Stomach smooth muscle (tissue), 2 donors: ENCODE measurements at regions not wholly inside any gene's neighbourhood (a gene's known extent, or its start where the extent isn't known, plus 50 kb on each side); places are given as distances from the start of the nearest gene placed in this dataset.

Source experiments
- H3K27ac ChIP-seq: one replicate; pipeline ENCODE4 v1.7.0; 2013; ENCODE audit warnings: mild to moderate bottlenecking, low read length, inconsistent platforms
- H3K27me3 ChIP-seq, 2 donors: one replicate each; pipeline ENCODE4 v1.7.0; 2013; ENCODE audit warnings: low read length in 2 of 2; ENCODE audit not compliant: insufficient read depth in 2 of 2, control insufficient read depth in 1 of 2
- H3K36me3 ChIP-seq, 2 donors: one replicate each; pipeline ENCODE4 v1.7.0; 2013; ENCODE audit warnings: low read length in 2 of 2; ENCODE audit not compliant: control insufficient read depth in 2 of 2, insufficient read depth in 2 of 2
- H3K4me1 ChIP-seq: one replicate; pipeline ENCODE4 v1.7.0; 2013; ENCODE audit warnings: low read length; ENCODE audit not compliant: control insufficient read depth, insufficient read depth
- H3K4me3 ChIP-seq, 2 donors: one replicate each; pipeline ENCODE4 v1.7.0; 2013; ENCODE audit warnings: low read length in 2 of 2
- H3K9ac ChIP-seq, 2 donors: one replicate each; pipeline ENCODE4 v1.7.0; 2013; ENCODE audit warnings: low read length in 2 of 2, mild to moderate bottlenecking in 1 of 2
- H3K9me3 ChIP-seq, 2 donors: one replicate each; pipeline ENCODE4 v1.7.0; 2013; ENCODE audit warnings: low read length in 2 of 2; ENCODE audit not compliant: control insufficient read depth in 2 of 2
- donor health status: healthy.
- donor health status: Pancreatic carcinoma.

- H3K9me3 ChIP-seq: no peaks in the 10 kb centered on the region
- no peak overlapping the region for H3K4me3 ChIP-seq
- no peak overlapping the region for H3K9ac ChIP-seq
- no peaks in the 10 kb centered on the region for H3K4me1 ChIP-seq
- H3K36me3 ChIP-seq: no peaks in the 10 kb centered on the region
- H3K27me3 ChIP-seq: peaks cover 5 to 11% of the 10 kb centered on the region in 2 donors
- no peak overlapping the region for H3K27ac ChIP-seq
Measured at GRCh38 chr1:22245726-22246125, 102.8 kb upstream of the WNT4 start.

- no peak overlapping the region for H3K9ac ChIP-seq
- no peaks in the 10 kb centered on the region for H3K9me3 ChIP-seq
- H3K4me1 ChIP-seq: no peaks in the 10 kb centered on the region
- H3K36me3 ChIP-seq: no peaks in the 10 kb centered on the region
- H3K27ac ChIP-seq: no peak overlapping the region
- H3K4me3 ChIP-seq: no peak overlapping the region
- peaks cover 8 to 10% of the 10 kb centered on the region in 2 donors for H3K27me3 ChIP-seq
Measured at GRCh38 chr1:22246755-22247480, 104.0 kb upstream of the WNT4 start.

GRCh38 chr1:22247527-22248245 lies 104.8 kb upstream of the WNT4 start:
- Histone ChIP-seq H3K9ac (no peak overlapping the region), H3K9me3 (no peaks in the 10 kb centered on the region), H3K36me3 (no peaks in the 10 kb centered on the region), H3K4me1 (no peaks in the 10 kb centered on the region), H3K27me3 (peaks cover 8 to 13% of the 10 kb centered on the region in 2 donors), H3K4me3 (no peak overlapping the region), H3K27ac (no peak overlapping the region)

GRCh38 chr1:22248746-22249145 lies 105.8 kb upstream of the WNT4 start:
- Histone ChIP-seq H3K27ac (no peak overlapping the region), H3K9me3 (no peaks in the 10 kb centered on the region), H3K27me3 (peaks cover 8 to 13% of the 10 kb centered on the region in 2 donors), H3K4me1 (no peaks in the 10 kb centered on the region), H3K9ac (no peak overlapping the region), H3K4me3 (no peak overlapping the region), H3K36me3 (no peaks in the 10 kb centered on the region)

- no peaks in the 10 kb centered on the region for H3K4me1 ChIP-seq
Measured at GRCh38 chr1:22249928-22250680, 107.2 kb upstream of the WNT4 start.

GRCh38 chr1:22250724-22251123 lies 107.8 kb upstream of the WNT4 start:
- no peak overlapping the region for H3K4me3 ChIP-seq
- no peaks in the 10 kb centered on the region for H3K36me3 ChIP-seq
- H3K27me3 ChIP-seq: peaks cover 8 to 13% of the 10 kb centered on the region in 2 donors
- H3K4me1 ChIP-seq: no peaks in the 10 kb centered on the region
- no peak overlapping the region for H3K9ac ChIP-seq
- no peaks in the 10 kb centered on the region for H3K9me3 ChIP-seq
- no peak overlapping the region for H3K27ac ChIP-seq

More at GRCh38 chr1:22249928-22250680, 107.2 kb upstream of the WNT4 start:
- Histone ChIP-seq H3K27ac (no peak overlapping the region), H3K9me3 (no peaks in the 10 kb centered on the region), H3K4me3 (no peak overlapping the region), H3K9ac (no peak overlapping the region), H3K27me3 (peaks cover 8 to 13% of the 10 kb centered on the region in 2 donors), H3K36me3 (no peaks in the 10 kb centered on the region)

- H3K9ac ChIP-seq: no peak overlapping the region
- no peaks in the 10 kb centered on the region for H3K9me3 ChIP-seq
- no peak overlapping the region for H3K27ac ChIP-seq
- peaks cover 7 to 9% of the 10 kb centered on the region in 2 donors for H3K27me3 ChIP-seq
- H3K36me3 ChIP-seq: no peaks in the 10 kb centered on the region
- H3K4me3 ChIP-seq: no peak overlapping the region
- no peaks in the 10 kb centered on the region for H3K4me1 ChIP-seq
Measured at GRCh38 chr1:22252251-22252650, 109.4 kb upstream of the WNT4 start.

- H3K9me3 ChIP-seq: no peaks in the 10 kb centered on the region
- H3K36me3 ChIP-seq: no peaks in the 10 kb centered on the region
- H3K4me1 ChIP-seq: no peaks in the 10 kb centered on the region
- no peak overlapping the region for H3K9ac ChIP-seq
- H3K27me3 ChIP-seq: peaks cover 3 to 7% of the 10 kb centered on the region in 2 donors
- H3K27ac ChIP-seq: no peak overlapping the region
- no peak overlapping the region for H3K4me3 ChIP-seq
Measured at GRCh38 chr1:22253012-22253790, 110.3 kb upstream of the WNT4 start.

- Histone ChIP-seq H3K4me1 (no peaks in the 10 kb centered on the region), H3K36me3 (no peaks in the 10 kb centered on the region), H3K27me3 (peaks cover 3 to 6% of the 10 kb centered on the region in 2 donors), H3K9ac (no peak overlapping the region), H3K4me3 (no peak overlapping the region), H3K9me3 (no peaks in the 10 kb centered on the region), H3K27ac (no peak overlapping the region)
Measured at GRCh38 chr1:22254756-22255155, 111.9 kb upstream of the WNT4 start.
